Endodermal cell (in vitro differentiated cells): ENCODE measurements at regions not wholly inside any gene's neighbourhood (a gene's known extent, or its start where the extent isn't known, plus 50 kb on each side); places are given as distances from the start of the nearest gene placed in this dataset.

Experiments
- DNase-seq: peaks from one replicate; pipeline ENCODE4 v3.0.0-alpha.2; 2017
- H3K27ac ChIP-seq: 2 replicates; pipeline ENCODE4 v1.5.1; 2013; ENCODE audit warnings: mild to moderate bottlenecking, low read depth, low read length, moderate library complexity
- H3K27me3 ChIP-seq: 2 replicates; pipeline ENCODE4 v1.6.1; 2013; ENCODE audit warnings: mild to moderate bottlenecking, low read length, moderate library complexity; ENCODE audit not compliant: insufficient read depth, control insufficient read depth, poor library complexity, severe bottlenecking
- H3K36me3 ChIP-seq: 2 replicates; pipeline ENCODE4 v1.7.0; 2013; ENCODE audit warnings: mild to moderate bottlenecking, low read length, moderate library complexity; ENCODE audit not compliant: control insufficient read depth, insufficient read depth
- H3K4me1 ChIP-seq: one replicate; pipeline ENCODE4 v1.7.0; 2013; ENCODE audit warnings: low read length; ENCODE audit not compliant: control insufficient read depth, insufficient read depth
- H3K4me3 ChIP-seq: 2 replicates; pipeline ENCODE4 v1.5.1; 2013; ENCODE audit warnings: mild to moderate bottlenecking, low read length, moderate library complexity
- H3K9ac ChIP-seq: 2 replicates; pipeline ENCODE4 v1.6.1; 2013; ENCODE audit warnings: mild to moderate bottlenecking, low read length, moderate library complexity; ENCODE audit not compliant: poor library complexity, severe bottlenecking; ENCODE audit errors: extremely low read depth
- H3K9me3 ChIP-seq: 2 replicates; pipeline ENCODE4 v1.6.1; 2013; ENCODE audit warnings: mild to moderate bottlenecking, low read length, moderate library complexity; ENCODE audit not compliant: control insufficient read depth
- H3K27ac Mint-ChIP-seq: 2 replicates; pipeline ENCODE4 v1.8.0; 2020; ENCODE audit warnings: mixed read lengths
- H3K27me3 Mint-ChIP-seq: 2 replicates; pipeline ENCODE4 v1.8.0; 2021; ENCODE audit warnings: mild to moderate bottlenecking, mixed read lengths; ENCODE audit not compliant: insufficient read depth
- H3K36me3 Mint-ChIP-seq: 2 replicates; pipeline ENCODE4 v1.8.0; 2020; ENCODE audit warnings: low read depth, mixed read lengths
- H3K4me1 Mint-ChIP-seq: 2 replicates; pipeline ENCODE4 v1.8.0; 2020; ENCODE audit warnings: mixed read lengths
- H3K4me3 Mint-ChIP-seq: 2 replicates; pipeline ENCODE4 v1.8.0; 2020; ENCODE audit warnings: mild to moderate bottlenecking, moderate library complexity, mixed read lengths
- H3K9me3 Mint-ChIP-seq: 2 replicates; pipeline ENCODE4 v1.8.0; 2020; ENCODE audit warnings: mild to moderate bottlenecking, mixed read lengths
- CTCF ChIP-seq: fragments of 200-600 bp; sonication (generic); conservative IDR thresholded peaks from 2 replicates; pipeline ENCODE4 v1.5.0; 2021; ENCODE audit warnings: antibody characterized with exemption, mild to moderate bottlenecking
- WGBS, 2 experiments: methylation state at CpG; one replicate each; pipeline versions ENCODE4 v1.1.5 to v1.1.7; 2013; ENCODE audit warnings: missing lambda C conversion rate in 2 of 2, mixed read lengths in 1 of 2; ENCODE audit not compliant: insufficient coverage in 1 of 2, insufficient read length in 1 of 2; 5-methylcytosine and 5-hydroxymethylcytosine counted together

DNA sequence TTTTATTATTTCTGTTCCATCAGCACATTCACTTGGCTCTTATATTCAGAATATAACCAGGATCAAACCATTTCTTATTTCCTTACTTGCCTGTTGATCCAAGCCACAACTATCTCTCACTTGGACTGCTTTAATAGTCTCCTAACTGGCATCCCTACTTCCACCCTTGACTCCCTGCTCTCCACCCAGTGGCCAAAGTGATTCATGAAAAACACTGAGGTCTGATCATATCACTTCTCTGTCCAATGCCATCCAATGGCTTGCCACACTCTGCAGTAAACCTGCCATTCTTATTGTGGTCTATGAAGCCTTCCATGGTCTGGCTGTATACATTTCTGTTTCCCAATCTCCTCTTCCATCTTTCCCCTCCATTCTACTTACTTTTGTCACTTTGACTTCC lies 576.1 kb downstream of the PDCD6IP start:
- Mint-ChIP-seq H3K9me3 (no peaks in the 10 kb centered on the region), H3K27ac (no peak overlapping the region), H3K27me3 (peaks cover 12% of the 10 kb centered on the region), H3K4me3 (no peak overlapping the region), H3K36me3 (no peaks in the 10 kb centered on the region), H3K4me1 (no peaks in the 10 kb centered on the region)
- TF ChIP-seq CTCF: peak; percentile 53
- Histone ChIP-seq H3K4me1 (no peaks in the 10 kb centered on the region), H3K36me3 (no peaks in the 10 kb centered on the region), H3K27me3 (no peaks in the 10 kb centered on the region), H3K4me3 (no peak overlapping the region), H3K27ac (no peak overlapping the region), H3K9me3 (no peaks in the 10 kb centered on the region), H3K9ac (no peak overlapping the region)
- DNase-seq: no peak

- Mint-ChIP-seq H3K4me3 (no peak overlapping the region), H3K9me3 (no peaks in the 10 kb centered on the region), H3K27ac (no peak overlapping the region), H3K27me3 (peaks cover 9% of the 10 kb centered on the region), H3K4me1 (peaks cover 9% of the 10 kb centered on the region), H3K36me3 (no peaks in the 10 kb centered on the region)
- 84% methylated on average over 4 of the region's 4 CpGs; no CpG with 5 or more reads in 1 of the 2 experiments for WGBS, 2 experiments
- Histone ChIP-seq H3K9ac (no peak overlapping the region), H3K9me3 (no peaks in the 10 kb centered on the region), H3K4me1 (no peaks in the 10 kb centered on the region), H3K4me3 (no peak overlapping the region), H3K27me3 (no peaks in the 10 kb centered on the region), H3K27ac (no peak overlapping the region), H3K36me3 (no peaks in the 10 kb centered on the region)
- TF ChIP-seq CTCF: no peak
- no peak for DNase-seq
These were observed 578.3 kb downstream of the PDCD6IP start for GRCh38 chr3:34376691-34377090.

GRCh38 chr3:34377961-34378360 lies 579.5 kb downstream of the PDCD6IP start:
- peaks cover 9% of the 10 kb centered on the region for H3K27me3 Mint-ChIP-seq
- Histone ChIP-seq H3K36me3 (no peaks in the 10 kb centered on the region), H3K4me3 (no peak overlapping the region), H3K9ac (no peak overlapping the region), H3K27ac (no peak overlapping the region), H3K4me1 (peaks cover 4% of the 10 kb centered on the region), H3K27me3 (no peaks in the 10 kb centered on the region), H3K9me3 (no peaks in the 10 kb centered on the region)
- H3K36me3 Mint-ChIP-seq: no peaks in the 10 kb centered on the region
- DNase-seq: no peak
- WGBS, 2 experiments: 96 to 100% methylated on average over 5 to 6 of the region's 6 CpGs
- TF ChIP-seq CTCF: no peak
- H3K9me3 Mint-ChIP-seq: no peaks in the 10 kb centered on the region
- H3K4me3 Mint-ChIP-seq: no peak overlapping the region
- peaks cover 20% of the 10 kb centered on the region for H3K4me1 Mint-ChIP-seq
- no peak overlapping the region for H3K27ac Mint-ChIP-seq
